Activated naive CD4-positive, alpha-beta T cell treated with anti-CD3 and anti-CD28 coated beads, Interleukin-2, amount 50 U/mL, for 24 hours (primary cell): ENCODE measurements at regions not wholly inside any gene's neighbourhood (a gene's known extent, or its start where the extent isn't known, plus 50 kb on each side); places are given as distances from the start of the nearest gene placed in this dataset.
"Not testable (repeated sequence)": the region's sequence is repeated elsewhere in the genome, so short reads cannot be mapped to it uniquely, and the experiment has no call there.

Source experiments
- H3K27ac Mint-ChIP-seq: one replicate; pipeline ENCODE4 v1.8.0; 2021; ENCODE audit warnings: mild to moderate bottlenecking, mixed read lengths
- H3K27me3 Mint-ChIP-seq: one replicate; pipeline ENCODE4 v1.8.0; 2021; ENCODE audit warnings: mixed read lengths
- H3K36me3 Mint-ChIP-seq: one replicate; pipeline ENCODE4 v1.8.0; 2021; ENCODE audit warnings: mixed read lengths
- H3K4me1 Mint-ChIP-seq: one replicate; pipeline ENCODE4 v1.8.0; 2021; ENCODE audit warnings: mixed read lengths
- H3K4me3 Mint-ChIP-seq: one replicate; pipeline ENCODE4 v1.8.0; 2021; ENCODE audit warnings: mild to moderate bottlenecking, mixed read lengths
- H3K9me3 Mint-ChIP-seq: one replicate; pipeline ENCODE4 v1.8.0; 2021; ENCODE audit warnings: mixed read lengths

GRCh38 chr11:3583476-3583875 lies 58.3 kb downstream of the ART5 start:
- not testable (repeated sequence) for H3K36me3 Mint-ChIP-seq, H3K4me3 Mint-ChIP-seq, H3K4me1 Mint-ChIP-seq, H3K27ac Mint-ChIP-seq, H3K9me3 Mint-ChIP-seq
- peaks cover 14% of the 10 kb centered on the region for H3K27me3 Mint-ChIP-seq

GRCh38 chr11:3581389-3581725 lies 60.4 kb downstream of the ART5 start:
- not testable (repeated sequence) for H3K4me1 Mint-ChIP-seq, H3K27ac Mint-ChIP-seq, H3K36me3 Mint-ChIP-seq, H3K9me3 Mint-ChIP-seq
- Mint-ChIP-seq H3K27me3 (peaks cover 12% of the 10 kb centered on the region), H3K4me3 (peak overlapping the region; percentile 55)

GRCh38 chr11:3580487-3581388 lies 61.1 kb downstream of the ART5 start:
- not testable (repeated sequence) for H3K27ac Mint-ChIP-seq, H3K4me1 Mint-ChIP-seq, H3K9me3 Mint-ChIP-seq, H3K36me3 Mint-ChIP-seq
- Mint-ChIP-seq H3K27me3 (peaks cover 12% of the 10 kb centered on the region), H3K4me3 (peak overlapping the region; percentile 67)

- Mint-ChIP-seq H3K4me3 (peak overlapping the region; percentile 77), H3K27me3 (peaks cover 12% of the 10 kb centered on the region)
- H3K9me3 Mint-ChIP-seq, H3K27ac Mint-ChIP-seq, H3K4me1 Mint-ChIP-seq, H3K36me3 Mint-ChIP-seq: not testable (repeated sequence)
These were observed 62.0 kb downstream of the ART5 start for GRCh38 chr11:3579600-3580459.

- not testable (repeated sequence) for H3K4me1 Mint-ChIP-seq, H3K9me3 Mint-ChIP-seq, H3K27ac Mint-ChIP-seq, H3K36me3 Mint-ChIP-seq, H3K27me3 Mint-ChIP-seq, H3K4me3 Mint-ChIP-seq
These were observed 65.7 kb downstream of the ART5 start for GRCh38 chr11:3576066-3576604.

- H3K36me3 Mint-ChIP-seq, H3K27ac Mint-ChIP-seq, H3K9me3 Mint-ChIP-seq, H3K27me3 Mint-ChIP-seq, H3K4me3 Mint-ChIP-seq, H3K4me1 Mint-ChIP-seq: not testable (repeated sequence)
These were observed 68.7 kb downstream of the ART5 start for GRCh38 chr11:3572976-3573647.

- not testable (repeated sequence) for H3K27me3 Mint-ChIP-seq, H3K4me3 Mint-ChIP-seq
These were observed 70.0 kb downstream of the ART5 start for GRCh38 chr11:3571752-3572151.

GRCh38 chr11:3565838-3566237 lies 76.0 kb downstream of the ART5 start:
- H3K27ac Mint-ChIP-seq, H3K9me3 Mint-ChIP-seq, H3K4me3 Mint-ChIP-seq, H3K4me1 Mint-ChIP-seq, H3K36me3 Mint-ChIP-seq, H3K27me3 Mint-ChIP-seq: not testable (repeated sequence)

More at GRCh38 chr11:3571752-3572151, 70.0 kb downstream of the ART5 start:
- not testable (repeated sequence) for H3K9me3 Mint-ChIP-seq, H3K4me1 Mint-ChIP-seq, H3K27ac Mint-ChIP-seq, H3K36me3 Mint-ChIP-seq

GRCh38 chr11:3564383-3564782 lies 77.4 kb downstream of the ART5 start:
- not testable (repeated sequence) for H3K27ac Mint-ChIP-seq, H3K4me1 Mint-ChIP-seq, H3K9me3 Mint-ChIP-seq, H3K36me3 Mint-ChIP-seq, H3K4me3 Mint-ChIP-seq, H3K27me3 Mint-ChIP-seq

GRCh38 chr11:3554621-3555020 lies 87.2 kb downstream of the ART5 start:
- not testable (repeated sequence) for H3K4me1 Mint-ChIP-seq, H3K36me3 Mint-ChIP-seq, H3K27me3 Mint-ChIP-seq, H3K9me3 Mint-ChIP-seq
- H3K27ac Mint-ChIP-seq: peak overlapping the region; percentile 88
- H3K4me3 Mint-ChIP-seq: peak overlapping the region; percentile 24

- Mint-ChIP-seq H3K4me3 (peak overlapping the region; percentile 76), H3K27ac (peak overlapping the region; percentile 96), H3K4me1 (peaks cover 12% of the 10 kb centered on the region)
- H3K9me3 Mint-ChIP-seq, H3K36me3 Mint-ChIP-seq, H3K27me3 Mint-ChIP-seq: not testable (repeated sequence)
These were observed 96.8 kb downstream of the ART5 start for GRCh38 chr11:3544990-3545389.

GRCh38 chr11:3538220-3538619 lies 103.6 kb downstream of the ART5 start:
- not testable (repeated sequence) for H3K4me3 Mint-ChIP-seq
- peaks cover 19% of the 10 kb centered on the region for H3K9me3 Mint-ChIP-seq

GRCh38 chr11:3537254-3537653 lies 104.5 kb downstream of the ART5 start:
- H3K4me3 Mint-ChIP-seq, H3K27ac Mint-ChIP-seq, H3K4me1 Mint-ChIP-seq: not testable (repeated sequence)
- peaks cover 19% of the 10 kb centered on the region for H3K9me3 Mint-ChIP-seq
- peaks cover 16% of the 10 kb centered on the region for H3K27me3 Mint-ChIP-seq
- H3K36me3 Mint-ChIP-seq: peaks cover 14% of the 10 kb centered on the region

More at GRCh38 chr11:3538220-3538619, 103.6 kb downstream of the ART5 start:
- H3K27me3 Mint-ChIP-seq: peaks cover 16% of the 10 kb centered on the region
- peaks cover 14% of the 10 kb centered on the region for H3K36me3 Mint-ChIP-seq
- not testable (repeated sequence) for H3K27ac Mint-ChIP-seq, H3K4me1 Mint-ChIP-seq

- H3K9me3 Mint-ChIP-seq, H3K27ac Mint-ChIP-seq, H3K4me1 Mint-ChIP-seq, H3K4me3 Mint-ChIP-seq, H3K36me3 Mint-ChIP-seq: not testable (repeated sequence)
- peaks cover 10% of the 10 kb centered on the region for H3K27me3 Mint-ChIP-seq
These were observed 108.8 kb downstream of the ART5 start for GRCh38 chr11:3532958-3533357.

- H3K36me3 Mint-ChIP-seq, H3K4me1 Mint-ChIP-seq, H3K27ac Mint-ChIP-seq, H3K4me3 Mint-ChIP-seq, H3K9me3 Mint-ChIP-seq, H3K27me3 Mint-ChIP-seq: not testable (repeated sequence)
These were observed 110.5 kb downstream of the ART5 start for GRCh38 chr11:3531280-3531679.

GRCh38 chr11:3523567-3523966 lies 118.2 kb downstream of the ART5 start:
- not testable (repeated sequence) for H3K27ac Mint-ChIP-seq, H3K4me1 Mint-ChIP-seq, H3K4me3 Mint-ChIP-seq, H3K27me3 Mint-ChIP-seq, H3K36me3 Mint-ChIP-seq, H3K9me3 Mint-ChIP-seq
